CD4-positive, alpha-beta T cell treated with Interleukin-6 for 4 hours (primary cell): ENCODE measurements at regions not wholly inside any gene's neighbourhood (a gene's known extent, or its start where the extent isn't known, plus 50 kb on each side); places are given as distances from the start of the nearest gene placed in this dataset.
"Not testable (repeated sequence)": the region's sequence is repeated elsewhere in the genome, so short reads cannot be mapped to it uniquely, and the experiment has no call there.

Source experiments
- DNase-seq: peaks from one replicate; pipeline ENCODE4 v3.0.0-alpha.2; 2020; ENCODE audit warnings: mixed read lengths

DNA sequence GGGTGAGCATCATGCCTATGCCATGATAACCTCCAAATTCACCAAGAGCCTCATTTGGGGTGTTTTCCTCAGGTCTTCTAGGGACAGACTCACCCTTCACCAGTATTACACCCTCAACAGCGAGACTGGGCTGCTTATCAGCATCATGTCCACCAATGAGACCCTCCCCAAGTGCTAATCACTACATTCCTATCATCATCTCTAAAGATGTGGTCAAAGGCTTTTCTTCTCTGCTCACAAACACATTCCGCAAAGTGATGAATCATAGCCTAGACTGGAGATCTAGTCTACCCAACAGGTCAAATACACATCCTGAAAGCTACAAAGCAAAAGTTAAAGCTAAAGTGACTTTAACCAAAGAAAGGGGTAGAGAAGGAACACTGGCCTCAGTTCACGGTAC, 75.3 kb upstream of the C7orf33 start:
- DNase-seq: no peak

DNA sequence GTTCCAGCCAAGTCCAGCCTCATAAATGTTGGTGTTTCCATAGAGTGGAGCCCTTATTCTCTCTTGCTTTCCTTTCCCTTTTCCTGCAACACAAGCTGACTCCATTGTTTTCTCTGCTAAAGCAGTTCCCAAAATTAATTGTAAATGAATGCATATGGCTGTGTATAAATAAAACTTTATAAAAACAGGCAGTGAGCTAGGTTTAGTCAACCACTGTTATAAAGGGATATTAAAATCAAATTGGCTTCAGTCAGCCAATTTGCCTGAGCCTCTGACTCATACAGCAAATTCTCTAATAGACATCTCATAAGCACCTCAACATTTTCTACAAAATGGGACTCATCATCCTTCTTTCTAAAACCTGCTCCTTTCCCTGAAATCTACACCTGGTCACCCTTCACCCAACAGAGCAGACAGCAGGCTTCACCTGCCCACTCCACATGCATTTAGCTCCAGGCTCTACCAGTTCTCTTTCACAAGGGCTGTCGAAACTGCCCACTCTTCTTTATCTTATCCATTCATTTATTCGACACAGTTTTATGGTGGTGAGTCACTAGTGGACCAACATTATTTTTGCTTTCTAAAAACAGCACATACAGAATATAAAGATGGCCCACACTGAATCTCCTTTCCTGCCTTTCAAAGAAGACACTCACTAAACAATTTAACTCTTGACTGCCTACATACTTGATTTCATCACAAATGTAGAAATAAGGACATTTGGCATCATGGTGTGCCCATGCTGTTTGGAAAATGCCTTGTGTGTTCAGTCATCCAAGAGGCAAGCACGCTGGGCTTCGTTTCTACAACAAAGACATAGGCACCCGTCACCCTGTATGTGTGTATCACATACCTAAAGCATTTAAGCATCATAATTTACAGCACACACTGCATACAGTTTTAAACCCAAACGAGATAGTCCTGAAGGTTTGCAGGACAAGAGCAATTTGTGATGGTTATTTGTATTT, 74.6 kb upstream of the C7orf33 start:
- DNase-seq: no peak

DNA sequence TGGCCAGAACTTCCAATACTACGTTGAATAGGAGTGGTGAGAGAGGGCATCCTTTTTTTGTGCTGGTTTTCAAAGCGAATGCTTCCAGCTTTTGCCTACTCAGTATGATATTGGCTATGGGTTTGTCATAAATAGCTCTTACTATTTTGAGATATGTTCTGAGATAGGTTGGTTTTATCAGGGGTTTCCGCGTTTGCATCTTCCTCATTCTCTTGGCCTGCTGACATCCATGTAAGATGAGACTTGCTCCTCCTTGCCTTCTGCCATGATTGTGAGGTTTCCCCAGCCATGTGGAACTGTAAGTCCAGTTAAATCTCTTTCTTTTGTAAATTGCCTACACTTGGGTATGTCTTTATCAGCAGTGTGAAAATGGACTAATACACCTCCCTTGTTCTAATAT, 71.2 kb upstream of the C7orf33 start:
- not testable (repeated sequence) for DNase-seq

DNA sequence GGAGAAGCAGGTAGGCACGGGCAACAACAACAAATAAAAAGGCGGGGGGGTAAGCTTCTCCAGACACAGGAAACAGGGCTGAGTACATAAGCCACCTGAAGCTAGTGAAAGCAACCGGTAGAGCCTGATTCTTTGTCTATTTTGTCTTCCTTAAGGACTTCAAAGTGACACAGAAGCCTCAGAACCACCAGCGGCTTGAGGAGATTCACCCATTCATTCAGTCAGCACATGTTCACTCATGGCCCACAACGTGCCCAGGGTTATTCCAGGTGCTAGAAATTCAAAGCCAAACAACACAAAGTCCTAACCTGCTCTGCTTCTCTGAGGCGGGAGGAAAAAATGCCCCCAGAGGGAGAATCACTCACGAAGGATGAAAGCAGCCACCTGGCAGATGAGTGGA, 69.3 kb upstream of the C7orf33 start:
- DNase-seq: no peak

DNA sequence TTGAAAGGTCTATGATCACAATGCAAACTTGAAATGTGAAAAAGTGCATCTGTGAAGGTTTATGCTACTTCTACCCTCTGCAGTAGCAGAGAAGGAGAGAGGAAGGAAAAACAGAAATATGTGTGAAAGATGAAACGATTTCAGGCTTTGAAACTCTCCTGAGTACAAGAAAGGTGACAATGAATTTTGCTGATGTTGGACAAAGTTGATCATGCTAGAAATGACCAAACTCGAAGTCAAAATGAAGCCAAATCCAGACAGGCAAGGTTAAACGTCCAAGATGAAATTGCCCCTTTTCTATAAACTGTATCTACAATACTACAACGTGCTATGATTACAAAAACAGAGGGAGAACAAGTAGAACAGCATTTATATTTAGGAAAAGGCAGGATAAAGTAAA, 67.0 kb upstream of the C7orf33 start:
- no peak for DNase-seq

DNA sequence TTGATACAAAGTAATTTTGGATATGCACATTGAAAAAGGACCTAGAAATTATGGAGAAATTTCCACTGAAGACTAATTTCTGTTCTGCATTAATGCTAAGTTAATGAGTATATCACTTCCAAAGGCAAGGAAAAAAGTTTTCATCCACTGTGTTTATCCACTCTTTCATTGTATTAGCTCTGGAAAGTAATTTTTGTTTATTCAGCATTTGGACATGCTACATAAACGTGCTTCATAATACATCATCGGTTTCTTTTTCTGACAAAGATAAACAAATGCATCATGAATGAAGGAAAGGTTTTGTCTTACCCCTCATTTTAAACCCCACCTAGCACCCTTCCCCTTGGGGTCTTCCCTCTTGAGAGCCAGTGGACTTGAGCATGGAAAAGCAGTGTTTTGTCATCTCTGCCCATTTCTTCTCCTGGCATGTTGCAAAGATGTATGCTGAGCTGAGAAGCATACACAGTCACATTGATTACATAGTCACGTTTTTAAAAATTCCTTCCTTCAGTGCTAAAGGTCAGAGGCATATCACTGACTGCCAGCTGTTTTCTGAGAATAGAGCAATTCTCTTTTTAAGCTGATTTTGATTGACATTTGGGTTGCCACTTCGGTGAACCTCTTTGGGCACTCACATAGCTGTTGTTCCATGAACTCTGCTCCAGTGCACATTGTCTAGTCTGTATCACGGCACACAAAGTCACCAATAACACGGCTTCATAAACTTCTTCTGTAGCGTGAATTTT, 65.9 kb upstream of the C7orf33 start:
- no peak for DNase-seq

DNA sequence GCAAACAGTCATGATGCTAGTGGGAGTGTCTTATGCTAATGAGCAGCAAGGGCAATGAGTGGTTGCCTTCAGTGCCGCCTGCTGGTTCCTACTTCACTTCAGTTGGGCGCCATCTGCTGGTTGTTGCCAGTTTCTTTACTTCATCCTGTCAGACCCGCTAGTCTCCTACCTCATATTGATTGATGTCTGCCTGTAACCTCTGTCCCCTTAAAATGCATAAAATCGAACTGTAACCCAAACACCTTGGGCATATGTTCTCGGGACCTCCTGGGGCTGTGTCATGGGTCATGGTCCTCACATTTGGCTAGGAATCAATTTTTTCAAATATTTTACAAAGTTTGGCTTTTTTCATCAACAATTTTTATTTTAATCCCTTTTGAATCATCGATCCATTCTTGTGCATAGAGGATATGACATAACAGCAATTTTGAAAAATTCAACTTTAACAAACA, 62.8 kb upstream of the C7orf33 start:
- DNase-seq: peak; percentile 83

DNA sequence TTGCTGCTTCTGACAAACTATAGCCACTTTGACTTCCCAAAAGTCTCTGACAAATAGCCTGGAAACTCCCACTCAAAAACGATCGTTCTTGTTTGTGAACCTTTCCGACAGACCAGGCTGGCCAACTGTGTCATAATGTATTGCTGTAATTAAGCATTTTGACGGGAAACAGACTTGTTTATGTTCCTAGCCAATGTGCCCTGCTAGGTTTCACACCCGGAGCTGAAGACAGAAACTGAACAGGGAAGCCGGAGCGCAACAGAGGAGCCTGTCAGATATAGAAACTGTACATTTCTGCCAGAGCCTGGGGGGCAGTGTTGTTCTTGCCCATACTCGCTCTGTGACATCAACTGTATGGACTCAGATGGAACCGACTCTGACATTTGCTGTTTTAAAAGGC, 55.3 kb upstream of the C7orf33 start:
- DNase-seq: peak; percentile 7

DNA sequence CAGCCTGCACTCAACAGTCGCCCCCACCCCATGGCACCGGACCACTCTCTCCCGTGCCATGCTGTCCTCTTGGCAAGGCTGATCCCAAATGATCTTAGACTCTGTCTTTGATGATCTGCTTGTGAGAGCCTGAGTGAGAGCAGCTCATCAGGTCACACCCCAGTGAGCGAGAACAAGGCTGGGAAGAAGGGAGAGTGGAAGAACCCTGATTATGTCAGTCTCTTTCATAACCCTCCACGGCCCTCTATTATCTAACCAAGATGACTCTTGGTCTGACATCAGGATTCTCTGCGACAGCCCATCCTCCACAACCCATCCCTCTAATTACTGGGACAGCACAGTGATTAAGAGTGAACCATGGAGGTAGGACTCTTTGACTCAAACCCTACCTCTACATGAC, 53.1 kb upstream of the C7orf33 start:
- DNase-seq: no peak

DNA sequence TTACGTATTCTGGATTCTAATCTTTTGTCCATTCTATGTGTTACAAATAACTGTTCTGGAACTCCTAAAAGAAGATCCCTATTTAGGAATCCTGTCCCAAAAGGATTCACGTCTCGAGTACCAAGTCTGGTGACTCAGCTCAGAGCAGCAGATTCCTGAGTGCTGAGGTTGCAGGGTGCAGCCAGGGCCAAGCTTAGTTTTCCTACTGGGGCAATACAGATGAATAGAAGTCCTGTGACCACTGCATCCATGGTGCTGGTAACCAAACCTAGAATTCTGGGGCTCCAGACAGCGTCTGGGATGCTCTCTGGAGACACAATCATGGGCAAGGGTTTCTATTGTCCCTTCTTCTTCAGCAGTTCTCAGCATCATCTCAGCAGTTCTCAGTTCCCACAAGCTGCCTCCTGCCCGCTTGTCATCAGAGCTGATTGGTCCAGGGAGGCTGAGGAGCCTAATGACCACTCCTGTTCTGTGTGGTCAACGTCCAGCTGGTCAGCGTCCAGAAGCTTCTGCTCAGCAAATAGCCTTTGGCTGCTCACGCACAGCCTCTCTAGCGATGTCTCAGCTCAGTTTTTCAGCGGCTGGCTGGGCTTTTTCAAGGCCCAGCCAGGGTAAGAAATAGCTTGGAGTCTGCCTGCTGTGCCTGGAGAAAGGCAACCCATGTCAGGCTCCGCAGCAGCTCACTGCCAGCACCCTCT, 50.4 kb upstream of the C7orf33 start:
- no peak for DNase-seq
